GM19328 (cell line): ENCODE measurements at regions not wholly inside any gene's neighbourhood (a gene's known extent, or its start where the extent isn't known, plus 50 kb on each side); places are given as distances from the start of the nearest gene placed in this dataset.

ENCODE experiments used
- ATAC-seq: cut with Tn5 transposase; IDR thresholded peaks from one replicate; pipeline ENCODE4 v1.9.1; 2021; ENCODE audit warnings: mild to moderate bottlenecking, moderate library complexity; ENCODE audit not compliant: unreplicated experiment

DNA sequence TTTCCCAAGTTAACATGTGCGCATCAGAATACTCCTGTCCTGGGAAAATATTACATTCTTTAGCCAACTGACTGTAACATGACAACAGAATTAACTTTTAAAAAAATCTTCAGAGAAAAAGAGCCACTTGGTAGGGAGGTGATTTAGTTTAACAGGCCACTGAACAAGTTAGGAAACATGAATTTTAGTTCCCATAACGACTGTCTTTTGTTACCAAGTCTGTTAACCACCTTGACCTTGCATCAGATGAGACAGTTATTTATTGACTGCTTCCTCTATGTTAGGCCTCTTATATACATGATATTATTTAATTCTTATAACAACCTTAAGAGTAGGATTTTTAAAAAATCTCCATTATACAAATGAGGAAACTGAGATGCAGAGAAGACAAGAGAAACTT is 268.6 kb downstream of the NDFIP2 start:
- no peak for ATAC-seq

DNA sequence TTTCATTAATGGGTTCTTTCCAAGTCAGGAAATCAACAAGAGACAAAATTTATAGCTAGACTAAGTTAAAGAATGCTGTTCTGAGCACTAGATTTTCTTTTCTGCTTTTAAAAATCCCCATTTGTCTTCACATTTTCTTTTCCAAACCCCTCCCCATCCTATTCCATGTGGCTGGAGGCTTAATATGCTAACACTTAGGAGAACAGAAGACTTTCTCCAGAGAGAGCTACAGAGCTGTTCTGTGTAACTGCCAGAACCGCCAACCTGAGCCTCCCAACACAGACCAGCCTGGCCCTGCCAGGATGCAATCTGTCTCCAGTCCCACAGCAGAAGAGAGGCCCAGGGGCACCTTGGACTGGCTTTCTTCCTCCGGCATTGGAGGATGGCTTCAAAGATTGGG is 264.1 kb downstream of the NDFIP2 start:
- ATAC-seq: no peak

DNA sequence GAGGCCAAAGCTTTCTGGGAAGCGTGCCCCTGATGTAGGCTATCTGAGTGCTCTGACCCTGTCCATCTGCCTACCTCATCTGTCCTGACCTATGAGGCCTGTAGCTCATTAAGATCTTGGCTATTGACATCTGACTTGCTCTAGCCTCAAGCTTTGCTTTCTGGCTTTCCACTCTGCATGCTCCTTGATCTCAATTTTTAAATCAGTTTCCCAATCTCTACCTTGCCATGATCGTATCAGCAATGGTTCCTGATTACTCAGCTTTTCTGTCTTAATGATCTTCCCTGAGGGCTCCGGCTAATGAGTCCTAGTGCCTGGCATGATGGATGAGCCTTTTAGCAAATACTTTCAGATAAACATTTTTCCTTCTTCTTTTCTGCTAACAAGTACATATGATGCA is 262.0 kb downstream of the NDFIP2 start:
- ATAC-seq: no peak

DNA sequence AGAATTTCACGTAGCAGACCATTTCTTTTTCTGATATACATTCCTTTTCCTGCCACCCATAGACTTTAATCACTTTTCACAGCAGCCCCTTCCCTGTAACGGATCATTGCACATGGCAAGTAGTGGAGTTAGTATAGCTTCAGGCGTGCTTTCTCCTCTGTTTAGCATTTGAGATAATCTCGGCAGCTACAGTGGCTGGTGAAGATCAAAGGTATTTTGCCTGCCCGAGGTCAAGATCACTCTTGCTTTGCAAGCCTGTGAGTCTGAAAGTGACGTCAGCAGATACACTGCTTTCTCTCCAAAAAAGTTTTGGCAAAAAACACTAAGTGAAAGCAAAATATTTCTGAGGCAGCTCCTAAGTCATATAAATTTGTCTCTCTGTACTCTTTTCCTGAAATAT is 260.0 kb downstream of the NDFIP2 start:
- ATAC-seq: no peak

DNA sequence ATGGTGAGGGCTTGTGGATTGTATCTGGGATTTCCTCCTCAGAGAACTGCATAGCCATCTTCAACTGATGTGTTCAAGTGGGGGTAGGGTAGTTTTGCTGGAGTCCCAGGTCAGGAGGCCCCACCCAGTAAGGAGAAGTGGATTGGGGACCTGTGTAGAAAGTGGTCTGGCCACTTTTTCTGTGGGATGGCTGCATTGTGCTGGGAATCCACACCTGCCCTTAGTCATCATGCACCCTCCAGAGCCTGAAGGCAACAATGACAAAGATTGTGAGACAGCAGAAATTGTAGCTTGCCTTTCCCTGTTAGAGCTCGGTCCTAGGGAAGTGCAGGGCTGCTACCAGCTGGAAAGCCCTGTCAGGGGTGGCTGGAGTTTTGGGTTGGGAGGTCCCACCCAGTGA is 255.4 kb downstream of the NDFIP2 start:
- no peak for ATAC-seq

DNA sequence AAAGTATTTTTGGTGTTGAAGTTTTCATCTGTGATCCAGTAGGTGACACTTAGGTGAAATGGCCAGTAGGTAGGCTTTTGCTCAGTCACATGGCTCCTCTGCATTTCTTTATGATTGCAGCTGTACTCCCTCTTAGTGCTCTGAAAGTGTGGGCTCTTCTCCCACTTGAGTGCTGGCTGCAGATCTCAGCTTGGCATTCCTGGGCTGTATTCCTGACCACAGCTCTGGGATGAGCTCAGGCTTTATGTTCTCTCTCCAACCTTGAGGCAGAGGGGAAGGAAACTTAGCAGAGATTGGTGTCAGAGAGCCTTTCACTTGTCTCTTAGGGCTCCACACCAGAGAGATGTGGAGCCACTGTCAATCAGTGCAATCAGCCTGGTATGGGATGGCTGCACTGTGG is 254.3 kb downstream of the NDFIP2 start:
- no peak for ATAC-seq

DNA sequence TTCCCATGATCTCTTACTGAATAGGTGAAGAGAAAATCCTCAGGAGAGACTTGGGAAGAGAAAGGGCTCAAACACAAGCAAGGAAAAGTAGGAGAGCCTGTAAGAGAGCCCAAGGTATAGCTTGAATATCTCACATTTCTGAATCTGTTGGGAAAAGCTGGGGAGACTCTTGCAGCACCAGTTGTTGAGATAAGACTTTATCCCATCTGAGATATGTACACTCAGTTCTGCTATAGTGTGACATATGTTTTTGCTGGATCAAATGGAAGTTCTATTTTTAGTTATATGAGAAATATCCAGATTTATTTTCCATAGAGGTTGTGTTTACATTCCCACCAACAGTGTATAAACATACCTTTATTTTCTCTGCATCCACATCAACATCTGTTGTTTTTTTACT is 246.1 kb downstream of the NDFIP2 start:
- no peak for ATAC-seq

DNA sequence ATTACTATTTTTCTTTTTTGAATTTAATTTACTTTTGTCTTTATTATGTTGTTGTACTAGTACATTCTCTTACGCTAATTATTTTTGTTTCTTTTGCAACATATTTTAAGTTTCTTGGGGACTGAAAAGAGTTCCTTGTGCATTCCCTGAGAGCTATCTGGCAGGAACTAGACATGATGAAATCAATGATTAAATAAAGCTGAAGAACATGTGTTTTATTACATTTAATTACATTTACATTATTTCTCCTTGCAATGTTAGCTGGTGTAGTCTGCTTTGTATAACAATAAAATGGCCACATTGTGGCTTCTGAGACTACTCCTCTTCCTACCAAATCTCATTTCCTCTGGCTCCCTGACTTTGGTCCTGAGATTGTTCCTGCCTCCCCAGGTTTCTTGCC is 244.9 kb downstream of the NDFIP2 start:
- no peak for ATAC-seq

DNA sequence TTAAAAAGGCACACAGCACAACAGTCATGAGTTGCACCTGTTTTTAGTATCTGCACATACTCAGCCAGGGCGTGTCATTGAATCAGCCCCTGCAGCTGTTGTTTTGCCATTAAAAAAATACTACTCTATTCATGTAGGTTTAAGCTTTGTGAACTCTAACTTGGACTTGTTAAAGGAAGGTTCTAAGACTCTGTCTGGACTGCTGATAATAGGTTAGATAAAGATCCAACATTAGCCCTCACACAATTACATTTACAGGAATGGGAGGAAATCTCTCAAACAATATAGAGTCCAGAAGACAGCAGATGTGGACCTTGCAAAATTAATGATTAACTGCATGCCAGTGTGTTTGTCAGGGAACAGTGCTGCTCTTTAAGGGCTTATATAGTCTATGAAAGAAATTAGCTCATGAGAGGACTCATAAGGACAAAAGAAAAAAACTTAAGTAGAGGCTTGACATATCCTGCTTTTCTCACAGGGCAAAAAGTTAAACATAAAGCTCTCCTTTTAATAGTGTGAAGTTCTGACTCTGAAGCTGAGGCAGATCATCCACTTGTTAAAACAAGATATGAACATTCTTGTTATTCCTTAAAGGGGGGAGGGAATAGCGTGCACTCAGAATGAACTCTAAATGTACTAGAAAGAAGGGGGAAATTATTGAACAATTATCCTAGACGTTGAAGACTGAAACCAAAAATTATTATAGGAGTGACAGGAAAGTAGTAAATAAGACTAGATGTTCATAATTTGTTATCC is 243.6 kb downstream of the NDFIP2 start:
- ATAC-seq: no peak

DNA sequence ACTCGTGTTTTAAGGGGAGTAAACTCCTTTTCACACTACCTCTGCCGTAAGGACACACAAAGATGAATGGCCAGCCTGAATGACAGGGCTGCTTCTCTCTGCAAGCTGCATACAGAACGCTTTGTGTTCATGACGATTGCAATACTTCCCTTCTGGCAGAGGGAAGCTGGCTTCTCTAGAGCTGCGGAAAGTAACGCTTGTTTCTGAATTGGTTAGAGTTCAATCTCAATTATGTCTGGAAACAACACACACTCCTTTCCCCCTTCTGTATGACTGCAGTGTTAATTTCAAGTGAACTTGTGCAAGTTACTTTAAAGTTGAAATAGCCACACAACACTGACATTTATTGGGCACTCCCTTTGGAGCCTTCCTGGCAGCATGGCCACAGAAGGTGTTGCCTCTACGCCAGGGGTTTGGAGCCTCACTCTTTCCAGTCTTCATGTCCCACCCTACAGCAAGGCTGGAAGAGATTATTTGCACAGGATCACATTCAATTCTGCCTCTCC is 242.6 kb downstream of the NDFIP2 start:
- ATAC-seq: no peak

DNA sequence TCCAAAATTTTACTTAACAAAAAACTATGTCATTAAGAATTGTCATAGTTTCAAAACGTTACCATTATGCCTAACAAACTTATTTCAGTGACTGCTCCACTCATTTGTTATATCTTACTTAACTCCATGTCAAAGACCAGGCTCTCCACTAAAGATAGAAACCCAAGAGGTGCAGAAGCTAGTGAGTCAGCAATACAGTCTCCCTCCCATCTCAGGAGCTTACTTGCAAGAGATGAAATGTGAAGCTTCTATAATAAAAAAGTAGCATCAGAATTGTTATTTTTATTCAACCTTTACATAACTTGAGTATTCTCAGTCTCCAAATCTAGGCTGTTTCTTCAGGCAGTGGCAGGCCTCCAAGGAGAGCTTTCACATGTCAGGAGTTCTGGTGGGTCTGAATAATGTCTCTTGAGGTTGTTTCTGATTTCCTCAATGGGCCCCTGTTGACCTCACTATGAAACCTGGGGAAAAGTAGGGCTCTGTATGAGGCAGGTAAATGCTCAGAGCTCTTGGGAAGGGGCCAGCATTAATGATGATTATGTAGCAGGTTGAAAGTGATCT is 242.0 kb downstream of the NDFIP2 start:
- ATAC-seq: no peak

DNA sequence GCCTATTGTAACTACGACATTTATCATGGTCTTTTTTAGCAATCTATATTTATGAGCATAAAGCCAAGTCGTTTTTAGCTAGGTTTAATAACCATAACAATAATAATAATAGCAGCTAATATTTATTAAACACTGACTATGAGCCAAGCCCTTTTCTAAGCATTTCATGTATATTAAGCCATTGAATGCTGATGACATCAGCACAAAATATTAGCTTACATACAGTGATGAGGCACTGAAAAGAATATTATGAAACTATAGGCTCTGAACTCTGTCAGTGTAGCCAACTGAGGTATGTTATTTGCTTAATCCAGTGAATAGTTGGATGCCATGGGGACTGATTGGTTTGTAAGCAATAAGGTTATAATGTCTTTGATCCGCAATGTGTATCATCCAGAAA is 235.2 kb downstream of the NDFIP2 start:
- no peak for ATAC-seq

DNA sequence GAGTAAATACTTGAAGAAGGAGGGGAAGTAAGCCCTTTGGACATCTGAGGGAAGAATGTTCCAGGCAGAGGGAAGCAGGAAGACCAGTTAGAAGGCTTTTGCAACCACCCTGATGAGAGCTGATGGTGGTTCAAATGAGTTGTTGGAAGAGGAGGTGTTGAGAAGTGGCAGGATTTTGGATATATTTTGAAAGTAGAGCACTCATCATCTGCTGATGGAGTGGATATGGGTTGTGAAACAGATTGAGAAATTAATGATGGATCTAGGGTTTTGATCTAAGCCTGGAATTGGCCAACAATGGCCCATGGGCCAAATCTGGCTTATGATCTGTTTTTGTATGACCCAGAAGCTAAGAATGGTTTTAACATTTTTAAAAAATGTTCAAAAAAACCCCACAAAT is 230.7 kb downstream of the NDFIP2 start:
- no peak for ATAC-seq

DNA sequence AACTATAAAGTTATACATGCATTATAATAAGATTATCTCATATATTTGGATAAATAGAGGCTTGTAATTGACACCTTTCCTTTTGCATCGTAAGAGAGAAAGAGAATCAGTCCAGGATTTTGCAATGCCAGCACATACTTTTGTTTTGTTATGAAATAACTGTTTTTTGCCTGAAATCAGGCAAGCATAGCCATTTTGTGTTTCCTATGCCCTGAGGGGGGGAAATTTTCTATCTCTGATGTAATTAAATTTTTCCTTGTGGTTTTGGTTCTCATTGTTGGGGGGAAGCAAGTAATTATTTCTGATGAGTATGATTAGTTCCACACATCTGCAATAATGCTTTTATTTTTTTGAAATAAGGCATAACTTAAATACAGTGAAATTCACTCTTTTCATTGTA is 229.4 kb downstream of the NDFIP2 start:
- no peak for ATAC-seq

DNA sequence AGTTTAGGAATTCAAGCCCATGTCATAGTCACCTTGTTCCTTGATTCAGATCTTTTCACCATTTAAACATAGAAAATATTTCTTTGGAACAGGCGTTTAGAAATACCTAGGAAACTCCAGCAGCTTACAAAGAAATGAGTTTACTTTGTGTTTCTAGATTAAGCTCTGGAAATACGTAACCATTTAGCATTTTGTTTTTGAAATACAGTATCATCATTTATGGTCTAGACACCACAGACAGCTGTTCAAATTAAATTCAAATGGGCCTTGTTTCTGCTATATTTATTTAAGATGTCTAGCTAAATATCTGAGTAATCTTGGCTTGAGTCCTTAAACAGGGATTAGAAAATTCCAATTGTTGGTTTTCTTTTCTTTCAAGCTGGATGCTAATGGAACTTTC is 228.5 kb downstream of the NDFIP2 start:
- no peak for ATAC-seq

DNA sequence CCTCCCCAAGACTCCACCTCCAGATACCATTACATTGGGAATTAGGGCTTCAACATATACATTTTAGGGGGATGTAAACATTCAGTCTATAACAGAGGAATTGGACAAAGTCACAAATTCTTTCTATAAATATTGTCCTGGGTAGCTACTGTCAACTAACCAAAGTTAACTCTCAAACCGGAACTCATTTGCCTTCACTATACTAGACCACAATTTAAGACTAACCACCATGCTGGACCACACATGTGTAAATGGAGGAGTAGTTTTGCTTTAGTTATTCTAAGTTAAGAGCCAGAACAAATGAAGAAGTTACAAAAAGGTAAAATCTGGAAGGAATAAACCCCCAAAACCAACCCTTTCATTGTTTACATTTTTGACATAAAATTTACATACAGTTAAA is 222.8 kb downstream of the NDFIP2 start:
- ATAC-seq: peak; percentile 92

DNA sequence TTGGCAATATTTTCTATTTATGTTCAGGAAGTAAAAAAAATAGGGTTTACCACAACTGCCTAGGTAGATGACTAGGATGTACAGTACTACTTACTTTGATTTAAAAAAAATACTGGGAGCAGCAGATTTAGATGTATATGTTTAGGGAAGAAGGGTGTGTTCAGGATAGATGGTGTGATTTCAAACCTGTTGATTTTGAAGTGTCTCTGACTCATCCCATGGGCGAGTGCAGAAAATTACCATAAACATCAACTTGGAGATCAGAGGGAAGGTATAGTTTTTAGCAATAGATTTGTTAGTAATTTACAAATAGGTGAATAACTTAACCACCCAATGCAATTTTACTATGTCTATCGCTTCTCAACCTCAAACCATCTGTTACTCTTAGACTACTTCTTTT is 214.8 kb downstream of the NDFIP2 start:
- no peak for ATAC-seq

DNA sequence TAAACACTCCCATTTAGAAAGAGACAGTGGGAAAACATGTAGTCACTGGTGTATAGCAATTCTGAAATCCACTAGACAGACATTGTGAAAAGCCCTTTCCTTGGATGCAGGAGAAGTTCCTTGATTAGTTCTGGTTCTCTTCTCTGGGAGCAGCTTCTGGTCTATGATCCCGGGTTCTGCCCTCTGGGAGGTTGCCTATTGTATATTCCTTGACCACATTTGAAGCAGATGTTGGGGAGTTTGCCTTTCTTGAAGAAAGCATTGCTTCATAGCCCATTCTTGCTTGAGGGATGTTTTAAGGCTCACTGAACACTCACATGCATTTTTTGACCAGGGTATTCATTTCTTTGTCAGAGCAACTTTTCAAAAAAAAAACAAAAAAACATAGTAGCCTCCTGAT is 211.9 kb downstream of the NDFIP2 start:
- no peak for ATAC-seq

DNA sequence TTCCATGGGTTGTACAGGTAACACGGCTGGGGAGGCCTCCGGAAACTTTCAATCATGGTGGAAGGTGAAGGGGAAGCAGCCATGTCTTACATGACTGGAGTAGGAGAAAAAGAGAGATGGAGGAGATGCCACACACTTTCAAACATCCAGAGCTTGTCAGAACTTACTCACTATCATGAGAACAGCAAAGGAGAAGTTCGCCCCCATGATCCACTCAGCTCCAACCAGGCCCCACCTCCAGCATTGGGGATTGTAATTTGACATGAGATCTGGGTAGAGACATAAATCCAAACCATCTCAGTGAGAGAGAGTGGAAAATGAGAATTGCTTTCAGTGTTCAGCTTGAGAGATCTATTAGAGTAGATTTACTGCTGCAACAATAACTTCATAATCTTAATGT is 210.9 kb downstream of the NDFIP2 start:
- ATAC-seq: no peak

DNA sequence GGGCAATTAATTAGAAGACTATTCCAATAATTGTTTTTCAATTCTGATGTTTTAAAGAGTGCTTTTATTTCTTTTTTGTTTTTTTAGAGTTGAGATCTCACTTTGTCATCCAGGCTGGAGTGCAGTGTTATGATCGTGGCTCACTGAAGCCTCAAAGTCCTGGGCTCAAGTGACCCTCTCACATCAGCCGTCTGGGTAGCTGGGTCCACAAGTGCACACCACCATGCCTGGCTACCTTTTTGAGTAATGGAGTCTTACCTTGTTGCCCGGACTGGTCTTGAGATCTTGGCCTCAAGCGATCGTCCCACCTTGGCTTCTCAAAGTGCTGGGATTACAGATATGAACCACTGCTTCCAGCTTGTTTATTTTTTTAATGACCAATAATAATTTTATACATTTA is 207.8 kb downstream of the NDFIP2 start:
- no peak for ATAC-seq

DNA sequence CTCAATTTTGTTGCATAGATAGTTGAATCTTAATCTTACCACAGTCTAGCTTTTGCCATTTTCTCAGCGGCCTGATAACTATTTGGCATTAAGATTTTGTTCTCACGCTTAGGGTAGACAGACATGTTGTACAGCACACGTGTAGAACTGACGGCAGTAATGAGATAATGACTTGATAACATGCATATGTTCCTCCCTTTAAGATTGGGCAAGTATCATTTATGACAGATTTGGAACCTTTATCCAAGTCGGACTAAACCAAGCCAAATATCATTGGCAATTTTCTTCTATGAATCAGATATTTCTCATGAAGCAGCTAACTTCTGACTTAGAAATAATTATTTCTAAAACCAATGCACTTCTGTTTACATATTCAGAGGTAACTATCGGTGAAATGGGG is 205.5 kb downstream of the NDFIP2 start:
- ATAC-seq: no peak

DNA sequence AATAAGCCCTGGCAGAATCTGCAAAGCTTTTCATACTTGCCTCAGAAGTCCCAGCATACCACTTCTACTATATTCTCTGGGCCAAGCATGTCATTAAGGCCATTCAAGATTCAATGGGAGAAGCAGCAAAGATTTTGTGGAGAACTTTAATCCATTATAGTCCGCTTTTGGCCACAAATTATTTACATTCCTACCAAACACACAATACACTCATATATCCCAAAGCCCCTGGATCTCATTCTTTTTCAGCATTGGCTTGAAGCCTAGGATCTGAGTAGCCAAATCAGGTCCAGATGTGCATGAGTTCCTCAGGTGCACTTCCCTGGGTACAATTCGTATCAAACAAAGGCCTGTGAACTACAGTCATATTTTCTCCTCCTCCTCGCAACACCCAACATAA is 203.4 kb downstream of the NDFIP2 start:
- ATAC-seq: no peak

DNA sequence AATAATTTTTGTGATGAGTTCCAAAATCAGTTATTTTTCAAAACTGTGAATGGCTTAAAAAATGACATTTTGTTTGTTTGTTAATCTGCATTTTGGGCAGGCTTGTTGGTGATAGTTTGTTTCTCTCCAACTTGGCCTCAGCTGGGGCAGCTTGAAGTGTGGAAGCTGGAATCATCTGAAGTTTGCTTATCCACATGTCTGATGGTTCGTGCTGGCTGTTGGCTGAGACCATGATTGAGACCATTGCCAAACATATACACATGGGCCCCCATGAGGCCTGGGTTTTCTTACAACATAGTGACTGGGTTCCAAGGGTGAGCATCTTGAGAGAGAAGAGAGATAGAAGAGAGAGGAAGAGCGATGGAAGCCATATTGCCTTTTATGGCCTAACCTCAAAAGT is 201.2 kb downstream of the NDFIP2 start:
- no peak for ATAC-seq
